ENCODE measurements at regions not wholly inside any gene's neighbourhood (a gene's known extent, or its start where the extent isn't known, plus 50 kb on each side); places are given as distances from the start of the nearest gene placed in this dataset.

GRCh38 chr12:19627719-19628118 lies 188.4 kb downstream of the AEBP2 start:
- no peak overlapping the region for H3K4me3 ChIP-seq
- no peaks in the 10 kb centered on the region for H3K27me3 ChIP-seq
- H3K36me3 ChIP-seq, result no peaks in the 10 kb centered on the region
- no peaks in the 10 kb centered on the region for H3K9me3 ChIP-seq
- no peaks in the 10 kb centered on the region for H3K4me1 ChIP-seq
- no peak overlapping the region for H3K27ac ChIP-seq
- DNase-seq, result no peak
- TF ChIP-seq CTCF (IDR thresholded peaks at IDR 0.05) (no peak), POLR2A (IDR thresholded peaks at IDR 0.05) (no peak)

GRCh38 chr12:19630536-19630935 lies 191.2 kb downstream of the AEBP2 start:
- Histone ChIP-seq H3K9me3 (no peaks in the 10 kb centered on the region), H3K4me3 (no peak overlapping the region), H3K27ac (no peak overlapping the region), H3K36me3 (no peaks in the 10 kb centered on the region), H3K4me1 (no peaks in the 10 kb centered on the region), H3K27me3 (no peaks in the 10 kb centered on the region)
- DNase-seq, result no peak
- TF ChIP-seq POLR2A (IDR thresholded peaks at IDR 0.05), result no peak
- TF ChIP-seq CTCF (IDR thresholded peaks at IDR 0.05), result no peak

- Histone ChIP-seq H3K4me3 (no peak overlapping the region), H3K36me3 (no peaks in the 10 kb centered on the region), H3K27me3 (no peaks in the 10 kb centered on the region), H3K4me1 (no peaks in the 10 kb centered on the region), H3K27ac (no peak overlapping the region), H3K9me3 (no peaks in the 10 kb centered on the region)
- no peak for DNase-seq
- TF ChIP-seq POLR2A (IDR thresholded peaks at IDR 0.05) (no peak), CTCF (IDR thresholded peaks at IDR 0.05) (no peak)
Measured at GRCh38 chr12:19633194-19633593, 193.9 kb downstream of the AEBP2 start.

GRCh38 chr12:19633641-19634040 lies 194.3 kb downstream of the AEBP2 start:
- no peak overlapping the region for H3K27ac ChIP-seq
- H3K9me3 ChIP-seq, result no peaks in the 10 kb centered on the region
- no peaks in the 10 kb centered on the region for H3K4me1 ChIP-seq
- H3K27me3 ChIP-seq, result no peaks in the 10 kb centered on the region
- H3K36me3 ChIP-seq, result no peaks in the 10 kb centered on the region
- DNase-seq, result no peak
- no peak overlapping the region for H3K4me3 ChIP-seq
- TF ChIP-seq POLR2A (IDR thresholded peaks at IDR 0.05) (no peak), CTCF (IDR thresholded peaks at IDR 0.05) (no peak)

- no peak overlapping the region for H3K27ac ChIP-seq
- H3K27me3 ChIP-seq, result no peaks in the 10 kb centered on the region
- no peaks in the 10 kb centered on the region for H3K36me3 ChIP-seq
- TF ChIP-seq CTCF (IDR thresholded peaks at IDR 0.05) (no peak), POLR2A (IDR thresholded peaks at IDR 0.05) (no peak)
- H3K4me1 ChIP-seq, result no peaks in the 10 kb centered on the region
- H3K9me3 ChIP-seq, result no peaks in the 10 kb centered on the region
- no peak for DNase-seq
- H3K4me3 ChIP-seq, result no peak overlapping the region
Measured at GRCh38 chr12:19639781-19640415, 200.6 kb downstream of the AEBP2 start.

Data from Peyer's patch (tissue), 4 donors.